ENCODE measurements at regions not wholly inside any gene's neighbourhood (a gene's known extent, or its start where the extent isn't known, plus 50 kb on each side); places are given as distances from the start of the nearest gene placed in this dataset.

GRCh38 chr2:6342273-6342920 lies 523.3 kb downstream of the CMPK2 start:
- DNase-seq (ENCODE audit: low read depth, low spot score) = no peak
- H3K4me3 ChIP-seq (ENCODE audit: low read length) = no peak overlapping the region

DNA sequence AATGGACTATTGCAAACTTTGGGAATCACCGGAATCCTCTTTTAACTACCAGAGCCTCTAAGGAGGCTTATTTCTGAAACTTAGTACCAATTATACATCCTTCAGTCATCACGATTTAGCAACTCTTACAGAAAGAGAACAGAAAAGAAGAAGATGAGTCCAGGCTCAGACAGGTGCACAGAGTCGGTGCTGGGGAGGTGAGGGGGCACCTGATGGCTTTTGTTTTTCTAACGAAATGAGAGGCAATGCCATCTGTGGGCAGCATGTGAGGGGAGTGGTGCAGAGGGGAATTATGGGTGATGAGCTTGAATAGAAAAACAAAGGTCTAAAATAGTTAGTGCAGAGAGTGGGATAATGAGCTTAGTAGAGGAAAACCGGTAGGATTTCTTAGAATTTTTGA lies 522.6 kb downstream of the CMPK2 start:
- no peak for DNase-seq (ENCODE audit: low read depth, low spot score)
- H3K4me3 ChIP-seq (ENCODE audit: low read length) = no peak overlapping the region

DNA sequence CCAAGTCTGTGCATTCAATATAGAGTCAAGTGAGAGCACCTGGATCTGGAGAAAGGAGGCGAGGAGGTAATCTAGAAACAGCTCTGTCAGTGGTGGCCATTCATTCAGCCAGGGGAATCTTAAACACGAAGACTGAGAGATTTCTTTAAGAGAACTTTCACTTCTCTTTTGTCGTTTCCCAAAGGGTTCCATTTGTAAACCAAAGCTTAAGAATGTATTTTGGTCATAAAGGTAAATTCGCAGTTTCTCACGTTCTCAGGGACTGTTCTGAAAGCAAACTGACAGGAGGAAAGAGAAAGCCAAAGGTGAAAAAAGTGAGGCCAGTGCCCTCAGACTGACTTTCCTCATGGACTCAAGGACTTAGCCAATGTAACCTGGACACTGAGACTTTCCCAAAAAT lies 513.5 kb downstream of the CMPK2 start:
- no peak overlapping the region for H3K4me3 ChIP-seq (ENCODE audit: low read length)
- DNase-seq (ENCODE audit: low read depth, low spot score) = no peak

DNA sequence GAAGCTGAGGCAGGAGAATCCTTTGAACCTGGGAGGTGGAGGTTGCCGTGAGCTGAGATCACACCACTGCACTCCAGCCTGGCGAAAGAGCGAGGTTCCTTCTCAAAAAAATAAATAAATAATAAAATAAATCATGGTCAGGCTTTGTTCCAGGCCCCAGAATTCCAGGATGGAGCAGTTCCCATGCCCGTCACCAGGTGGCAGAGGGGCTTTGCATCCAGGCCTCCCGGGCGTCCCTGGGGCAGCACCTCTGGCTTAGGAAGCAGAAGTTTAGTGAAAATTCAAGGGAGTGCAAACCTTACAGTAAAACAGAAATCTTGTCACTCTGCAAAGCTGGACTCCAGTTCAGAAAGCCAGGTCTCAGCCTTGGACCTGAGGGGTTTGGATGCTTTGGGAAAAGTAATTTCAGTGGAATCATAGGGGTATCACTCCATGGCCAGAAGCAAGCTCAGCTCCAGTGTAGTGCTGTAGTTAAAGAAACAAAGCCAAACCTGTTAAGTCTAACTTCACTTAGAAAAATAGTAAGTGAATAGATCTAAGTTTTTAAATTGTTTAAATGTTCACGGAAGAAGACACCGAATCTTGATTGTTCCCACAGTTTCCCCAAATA lies 512.7 kb downstream of the CMPK2 start:
- no peak overlapping the region for H3K4me3 ChIP-seq (ENCODE audit: low read length)
- no peak for DNase-seq (ENCODE audit: low read depth, low spot score)

GRCh38 chr2:6353669-6354068 lies 512.0 kb downstream of the CMPK2 start:
- DNase-seq (ENCODE audit: low read depth, low spot score) = no peak
- no peak overlapping the region for H3K4me3 ChIP-seq (ENCODE audit: low read length)

DNA sequence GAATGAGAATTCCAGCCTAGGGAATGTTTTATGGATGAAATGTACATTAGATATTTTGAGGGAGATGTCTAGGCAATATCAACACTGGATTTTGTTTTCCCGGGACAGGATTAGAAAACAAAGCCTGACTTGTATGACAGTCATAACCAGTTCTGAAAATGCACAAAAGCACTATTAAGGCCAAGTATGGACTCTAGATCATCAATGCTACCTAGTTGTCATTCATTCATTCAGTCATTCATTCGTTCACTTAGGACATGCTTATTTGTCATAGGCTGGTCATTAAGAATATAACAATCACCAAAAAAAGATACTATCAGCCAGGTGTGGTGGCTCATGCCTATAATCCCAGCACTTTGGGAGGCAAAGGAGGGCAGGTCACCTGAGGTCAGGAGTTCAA lies 511.2 kb downstream of the CMPK2 start:
- no peak overlapping the region for H3K4me3 ChIP-seq (ENCODE audit: low read length)
- no peak for DNase-seq (ENCODE audit: low read depth, low spot score)

GRCh38 chr2:6355886-6356761 lies 509.6 kb downstream of the CMPK2 start:
- no peak overlapping the region for H3K4me3 ChIP-seq (ENCODE audit: low read length)
- DNase-seq (ENCODE audit: low read depth, low spot score) = no peak

- DNase-seq (ENCODE audit: low read depth, low spot score) = no peak
- no peak overlapping the region for H3K4me3 ChIP-seq (ENCODE audit: low read length)
Measured at GRCh38 chr2:6358546-6358945, 507.2 kb downstream of the CMPK2 start.

DNA sequence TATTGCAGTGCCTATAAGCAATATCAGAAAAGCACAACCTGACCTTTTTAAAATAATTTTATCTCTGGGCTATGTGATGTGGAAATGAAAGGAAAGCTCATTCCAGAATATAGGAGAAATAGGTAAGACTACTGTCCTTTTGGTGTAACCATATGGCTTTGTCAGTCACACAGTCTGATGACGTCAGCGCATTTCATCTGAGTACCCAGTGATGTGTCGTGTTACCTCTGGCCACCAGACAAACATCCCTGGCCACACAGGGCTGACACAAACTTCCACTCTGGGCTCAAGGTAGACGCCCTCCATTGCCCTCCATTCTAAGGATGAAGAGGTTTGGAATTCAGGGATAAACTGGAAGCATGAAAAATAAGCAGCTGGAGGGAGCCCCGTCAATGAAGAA lies 506.7 kb downstream of the CMPK2 start:
- DNase-seq (ENCODE audit: low read depth, low spot score) = no peak
- no peak overlapping the region for H3K4me3 ChIP-seq (ENCODE audit: low read length)

DNA sequence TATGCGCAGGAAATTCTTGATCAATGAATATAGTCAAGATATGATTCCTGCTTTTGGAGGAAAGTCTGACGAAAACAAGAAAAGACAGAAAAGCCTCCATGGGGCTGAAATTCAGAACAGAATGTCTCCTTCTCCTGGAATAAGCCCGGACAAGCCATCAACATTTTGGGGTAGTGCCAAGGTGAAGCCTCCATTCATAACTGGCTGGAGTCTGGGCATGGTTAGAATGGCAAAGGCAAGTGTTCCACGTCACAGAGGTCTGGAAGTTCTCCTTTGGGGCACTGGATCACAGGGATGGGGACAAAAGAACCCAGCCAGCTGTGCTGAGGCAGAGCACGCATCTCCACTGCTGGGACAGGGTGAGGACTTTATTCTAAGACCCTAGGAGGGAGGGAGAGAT lies 505.7 kb downstream of the CMPK2 start:
- H3K4me3 ChIP-seq (ENCODE audit: low read length) = no peak overlapping the region
- no peak for DNase-seq (ENCODE audit: low read depth, low spot score)

DNA sequence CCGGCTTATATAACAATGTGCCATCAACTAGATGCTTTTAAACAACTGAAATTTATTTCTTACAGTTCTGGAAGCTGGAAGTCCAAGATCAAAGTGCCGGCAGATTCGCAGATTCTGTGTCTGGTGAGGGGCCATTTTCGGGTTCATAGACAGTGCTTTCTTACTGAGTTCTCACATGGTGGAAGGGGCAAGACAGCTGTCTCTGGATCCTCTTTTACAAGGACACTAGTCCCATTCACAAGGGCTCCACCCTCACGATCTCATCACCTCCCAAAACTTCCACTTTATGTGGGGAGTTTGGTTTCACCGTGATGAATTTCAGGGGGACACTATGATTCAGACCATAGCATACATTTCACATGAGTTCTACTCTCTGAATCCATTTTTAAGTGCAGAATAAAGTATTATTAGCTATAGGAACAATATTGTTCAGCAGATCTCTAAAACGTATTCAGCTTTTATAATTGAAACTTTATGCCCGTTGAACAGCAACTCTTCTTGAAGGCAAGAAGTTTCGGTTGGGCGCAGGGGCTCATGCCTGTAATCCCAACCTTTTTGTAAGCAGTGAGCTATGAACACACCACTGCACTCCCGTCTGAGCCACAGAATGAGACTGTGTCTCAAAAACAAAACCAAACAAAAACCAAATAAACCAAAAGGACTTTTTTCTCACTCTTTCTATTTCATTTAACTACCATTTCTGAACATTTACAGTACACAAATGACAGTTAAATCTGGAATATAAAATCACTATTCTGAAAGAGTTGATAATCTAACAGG lies 502.8 kb downstream of the CMPK2 start:
- H3K4me3 ChIP-seq (ENCODE audit: low read length) = no peak overlapping the region
- no peak for DNase-seq (ENCODE audit: low read depth, low spot score)

GRCh38 chr2:6368281-6368680 lies 497.4 kb downstream of the CMPK2 start:
- DNase-seq (ENCODE audit: low read depth, low spot score) = no peak
- no peak overlapping the region for H3K4me3 ChIP-seq (ENCODE audit: low read length)

- no peak overlapping the region for H3K4me3 ChIP-seq (ENCODE audit: low read length)
- DNase-seq (ENCODE audit: low read depth, low spot score) = no peak
Measured at GRCh38 chr2:6369266-6369665, 496.4 kb downstream of the CMPK2 start.

GRCh38 chr2:6370753-6371551 lies 494.8 kb downstream of the CMPK2 start:
- no peak for DNase-seq (ENCODE audit: low read depth, low spot score)
- H3K4me3 ChIP-seq (ENCODE audit: low read length) = no peak overlapping the region

GRCh38 chr2:6372317-6372901 lies 493.3 kb downstream of the CMPK2 start:
- no peak overlapping the region for H3K4me3 ChIP-seq (ENCODE audit: low read length)
- DNase-seq (ENCODE audit: low read depth, low spot score) = no peak

DNA sequence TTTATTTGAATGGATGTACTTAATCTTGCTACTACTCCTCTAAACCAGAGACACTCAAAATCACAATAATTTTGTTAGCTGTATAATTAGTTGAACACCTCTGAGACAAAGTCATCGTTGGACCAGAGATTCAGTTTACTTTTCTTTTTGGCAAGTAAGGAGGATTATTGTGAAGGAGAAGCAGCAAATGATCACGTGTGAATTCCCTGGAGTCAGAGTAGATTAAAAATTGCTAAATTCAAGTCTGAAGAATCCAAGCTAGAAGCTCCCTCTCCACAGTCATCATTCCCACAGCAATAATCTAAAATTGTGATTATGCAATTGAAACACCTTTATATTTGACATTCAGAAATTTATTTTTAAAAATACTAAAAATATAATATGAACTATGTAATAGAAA lies 484.4 kb downstream of the CMPK2 start:
- H3K4me3 ChIP-seq (ENCODE audit: low read length) = no peak overlapping the region
- no peak for DNase-seq (ENCODE audit: low read depth, low spot score)

- no peak overlapping the region for H3K4me3 ChIP-seq (ENCODE audit: low read length)
- no peak for DNase-seq (ENCODE audit: low read depth, low spot score)
Measured at GRCh38 chr2:6384341-6384740, 481.4 kb downstream of the CMPK2 start.

DNA sequence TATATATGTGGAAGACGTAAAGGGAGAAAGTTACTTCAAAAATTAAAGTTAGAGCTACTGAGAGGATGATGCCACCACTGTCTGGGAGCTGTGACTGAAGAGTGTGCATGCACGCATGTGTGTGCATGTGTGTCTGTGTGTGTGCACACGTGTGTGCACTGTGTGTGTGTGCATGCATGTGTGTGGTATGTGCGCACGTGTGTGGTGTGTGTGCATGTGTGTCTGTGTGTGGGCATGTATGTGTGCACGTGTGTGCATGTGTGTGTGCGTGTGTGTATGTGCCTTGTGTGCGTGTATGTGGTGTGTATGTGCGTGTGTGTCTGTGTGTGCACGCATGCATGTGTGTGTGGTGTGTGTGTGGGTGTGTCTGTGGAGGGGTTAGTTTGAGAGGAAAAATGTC lies 473.4 kb downstream of the CMPK2 start:
- no peak overlapping the region for H3K4me3 ChIP-seq (ENCODE audit: low read length)
- no peak for DNase-seq (ENCODE audit: low read depth, low spot score)

- no peak for DNase-seq (ENCODE audit: low read depth, low spot score)
- no peak overlapping the region for H3K4me3 ChIP-seq (ENCODE audit: low read length)
Measured at GRCh38 chr2:6392966-6393365, 472.7 kb downstream of the CMPK2 start.

Measured in Jurkat, Clone E6-1 (cell line).